ENCODE measurements at regions not wholly inside any gene's neighbourhood (a gene's known extent, or its start where the extent isn't known, plus 50 kb on each side); places are given as distances from the start of the nearest gene placed in this dataset.
A peak's percentile ranks its signal among the peaks of the same experiment; 100 is the strongest.
"Not testable (repeated sequence)": the region's sequence is repeated elsewhere in the genome, so short reads cannot be mapped to it uniquely, and the experiment has no call there.

DNA sequence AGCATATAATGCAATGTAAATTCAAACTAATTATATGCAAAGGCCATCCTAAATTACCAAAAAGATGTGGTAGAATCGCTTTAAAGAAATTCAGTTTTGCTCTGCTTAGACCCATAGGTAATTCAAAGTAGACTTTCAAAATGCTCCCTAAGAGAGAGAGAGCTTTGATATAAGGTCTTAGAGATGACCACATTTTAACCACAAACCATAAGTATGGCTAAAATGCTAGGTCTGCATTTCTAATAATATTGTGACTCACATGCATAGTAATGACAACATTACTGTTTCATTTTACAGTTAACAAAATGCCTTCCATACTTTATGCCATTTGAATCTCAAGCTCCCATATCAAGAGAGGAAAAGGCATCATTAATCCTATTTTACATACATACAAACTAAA is 144.5 kb downstream of the RAD51AP2 start:
- TF ChIP-seq, protein P1, sequence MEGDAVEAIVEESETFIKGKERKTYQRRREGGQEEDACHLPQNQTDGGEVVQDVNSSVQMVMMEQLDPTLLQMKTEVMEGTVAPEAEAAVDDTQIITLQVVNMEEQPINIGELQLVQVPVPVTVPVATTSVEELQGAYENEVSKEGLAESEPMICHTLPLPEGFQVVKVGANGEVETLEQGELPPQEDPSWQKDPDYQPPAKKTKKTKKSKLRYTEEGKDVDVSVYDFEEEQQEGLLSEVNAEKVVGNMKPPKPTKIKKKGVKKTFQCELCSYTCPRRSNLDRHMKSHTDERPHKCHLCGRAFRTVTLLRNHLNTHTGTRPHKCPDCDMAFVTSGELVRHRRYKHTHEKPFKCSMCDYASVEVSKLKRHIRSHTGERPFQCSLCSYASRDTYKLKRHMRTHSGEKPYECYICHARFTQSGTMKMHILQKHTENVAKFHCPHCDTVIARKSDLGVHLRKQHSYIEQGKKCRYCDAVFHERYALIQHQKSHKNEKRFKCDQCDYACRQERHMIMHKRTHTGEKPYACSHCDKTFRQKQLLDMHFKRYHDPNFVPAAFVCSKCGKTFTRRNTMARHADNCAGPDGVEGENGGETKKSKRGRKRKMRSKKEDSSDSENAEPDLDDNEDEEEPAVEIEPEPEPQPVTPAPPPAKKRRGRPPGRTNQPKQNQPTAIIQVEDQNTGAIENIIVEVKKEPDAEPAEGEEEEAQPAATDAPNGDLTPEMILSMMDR (conservative IDR thresholded peaks at IDR 0.05; ENCODE audit: control insufficient read depth, insufficient read depth, low read depth, low read length): no peak
- DNase-seq (ENCODE audit: low read depth): peak; percentile 1
- no peak overlapping the region for H3K4me3 ChIP-seq (ENCODE audit: control insufficient read depth, low read depth, low read length)

DNA sequence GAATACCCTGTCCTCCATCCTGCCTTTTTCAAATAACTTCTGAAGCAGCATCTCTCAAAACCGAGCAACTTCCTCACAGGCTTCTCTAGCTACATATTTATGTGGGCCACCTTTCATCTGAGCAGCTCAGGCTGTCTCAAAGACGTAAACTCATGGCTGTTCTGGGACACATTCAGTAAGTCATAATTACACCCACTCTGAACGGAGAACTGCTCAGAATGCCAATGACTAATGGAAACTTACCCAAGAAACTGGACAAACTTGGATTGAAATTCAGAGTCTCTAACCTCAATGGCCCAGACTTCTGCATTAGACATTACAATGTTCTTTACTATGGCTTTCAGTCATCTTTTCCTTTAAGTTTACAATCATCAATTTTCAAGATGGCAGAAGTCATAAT is 145.2 kb downstream of the RAD51AP2 start:
- DNase-seq (ENCODE audit: low read depth): peak; percentile 9
- no peak overlapping the region for H3K4me3 ChIP-seq (ENCODE audit: control insufficient read depth, low read depth, low read length)
- TF ChIP-seq, protein P1 (conservative IDR thresholded peaks at IDR 0.05; ENCODE audit: control insufficient read depth, insufficient read depth, low read depth, low read length): no peak

DNA sequence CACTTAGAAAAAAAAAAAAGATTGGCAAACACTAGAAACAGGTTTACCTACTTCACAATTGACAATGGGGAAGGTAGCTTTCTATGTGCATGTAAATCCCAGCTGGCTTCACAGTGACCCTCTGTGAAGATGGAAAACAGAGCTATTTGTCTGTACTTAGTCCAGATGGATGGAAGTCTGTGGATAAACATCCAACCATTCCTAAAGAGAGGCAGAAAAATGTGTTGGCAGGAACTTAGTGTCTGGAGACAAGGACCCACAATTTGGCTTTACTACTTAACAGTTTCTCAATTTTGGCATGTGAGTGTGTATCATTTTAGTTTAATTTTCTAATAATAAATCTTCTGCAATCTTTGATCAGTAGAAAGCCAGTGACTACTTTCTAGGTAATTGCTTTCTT is 154.4 kb downstream of the RAD51AP2 start:
- no peak for DNase-seq (ENCODE audit: low read depth)
- TF ChIP-seq, protein P1 (conservative IDR thresholded peaks at IDR 0.05; ENCODE audit: control insufficient read depth, insufficient read depth, low read depth, low read length): no peak
- no peak overlapping the region for H3K4me3 ChIP-seq (ENCODE audit: control insufficient read depth, low read depth, low read length)

DNA sequence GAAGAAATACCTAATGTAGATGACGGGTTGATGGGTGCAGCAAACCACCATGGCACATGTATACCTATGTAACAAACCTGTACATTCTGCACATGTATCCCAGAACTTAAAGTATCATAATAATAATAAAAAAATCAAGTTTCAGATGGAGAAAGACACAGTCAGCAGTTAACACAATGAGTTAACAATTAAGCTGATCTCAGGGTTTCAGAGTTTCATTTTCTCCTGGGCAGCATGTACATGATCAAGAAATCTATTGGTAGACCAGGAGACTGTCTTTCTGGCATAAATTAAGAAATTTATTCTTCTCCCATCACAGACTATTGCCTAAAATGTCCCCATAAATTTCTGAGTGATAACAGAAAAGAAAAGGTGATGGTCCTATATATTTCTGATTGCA is 155.3 kb downstream of the RAD51AP2 start:
- H3K4me3 ChIP-seq (ENCODE audit: control insufficient read depth, low read depth, low read length): no peak overlapping the region
- no peak for DNase-seq (ENCODE audit: low read depth)
- TF ChIP-seq, protein P1 (conservative IDR thresholded peaks at IDR 0.05; ENCODE audit: control insufficient read depth, insufficient read depth, low read depth, low read length): no peak

DNA sequence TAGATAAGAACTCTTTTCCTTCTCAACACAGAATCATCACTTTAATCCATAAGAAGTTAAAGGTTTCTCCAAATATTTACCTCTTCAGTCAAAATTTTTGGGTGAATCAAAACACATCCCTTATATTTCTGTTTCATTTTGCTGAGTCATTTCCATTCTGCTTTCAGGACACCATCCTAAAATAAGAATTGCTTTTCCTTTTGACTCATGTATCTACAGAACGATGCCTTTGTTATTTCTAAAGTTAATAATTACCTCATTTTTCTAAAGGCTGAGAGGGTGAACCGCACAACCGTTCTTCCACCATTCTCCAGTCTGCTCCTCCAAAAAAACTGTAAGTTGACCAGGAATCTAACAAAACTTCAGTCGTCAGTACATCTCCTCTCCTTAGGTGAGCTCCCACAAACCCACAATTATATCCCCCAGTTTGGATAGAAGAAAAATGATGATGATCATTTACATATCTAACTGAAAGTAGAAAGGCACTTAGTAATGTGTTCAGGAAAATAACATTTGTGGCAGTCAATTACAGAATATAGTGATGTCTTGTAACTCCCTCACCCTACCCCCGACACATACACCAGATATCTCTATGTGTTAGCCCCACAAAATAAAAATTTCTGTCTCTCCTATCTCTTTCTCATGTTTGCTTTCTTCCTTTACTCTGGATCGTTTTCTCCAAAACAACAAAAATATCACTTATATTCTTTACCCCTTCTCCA is 162.5 kb downstream of the RAD51AP2 start:
- no peak overlapping the region for H3K4me3 ChIP-seq (ENCODE audit: control insufficient read depth, low read depth, low read length)
- no peak for DNase-seq (ENCODE audit: low read depth)
- TF ChIP-seq, protein P1 (conservative IDR thresholded peaks at IDR 0.05; ENCODE audit: control insufficient read depth, insufficient read depth, low read depth, low read length): no peak

DNA sequence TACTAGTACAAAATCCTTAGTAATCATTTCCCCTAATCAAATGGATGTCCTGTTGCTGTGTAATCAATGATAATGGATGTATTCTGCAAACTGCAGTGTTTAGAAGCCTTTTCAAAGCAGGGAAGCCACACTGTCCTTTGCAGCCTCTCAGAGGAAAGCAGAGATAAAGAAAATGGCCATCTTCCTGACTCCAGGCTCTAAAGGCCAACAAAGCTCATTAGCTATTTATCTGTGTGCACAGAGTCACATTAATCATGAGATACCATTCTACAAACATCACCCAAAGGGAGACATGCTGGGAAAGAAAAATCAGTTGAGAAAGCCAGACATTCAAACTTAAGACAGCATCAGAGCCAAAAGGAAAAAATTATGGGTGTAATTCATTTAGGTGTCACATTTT is 165.0 kb downstream of the RAD51AP2 start:
- TF ChIP-seq, protein P1 (conservative IDR thresholded peaks at IDR 0.05; ENCODE audit: control insufficient read depth, insufficient read depth, low read depth, low read length): no peak
- no peak for DNase-seq (ENCODE audit: low read depth)
- H3K4me3 ChIP-seq (ENCODE audit: control insufficient read depth, low read depth, low read length): no peak overlapping the region

DNA sequence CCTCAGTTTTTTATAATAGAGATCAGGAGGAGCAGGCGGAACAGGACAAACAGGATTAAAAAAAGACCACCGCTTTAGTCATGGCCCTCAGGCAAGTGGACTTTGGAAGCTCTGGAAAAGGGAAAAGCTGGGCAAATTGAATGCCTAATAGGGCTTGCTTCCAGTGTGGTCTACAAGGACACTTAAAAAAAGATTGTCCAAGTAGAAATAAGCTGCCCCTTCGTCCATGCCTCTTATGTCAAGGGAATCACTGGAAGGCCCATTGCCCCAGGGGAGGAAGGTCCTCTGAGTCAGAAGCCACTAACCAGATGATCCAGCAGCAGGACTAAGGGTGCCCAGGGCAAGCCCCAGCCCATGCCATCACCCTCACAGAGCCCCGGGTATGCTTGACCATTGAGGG is 175.5 kb downstream of the RAD51AP2 start:
- not testable (repeated sequence) for H3K4me3 ChIP-seq (ENCODE audit: control insufficient read depth, low read depth, low read length); DNase-seq (ENCODE audit: low read depth)
